Hepatocyte (in vitro differentiated cells): ENCODE measurements at regions not wholly inside any gene's neighbourhood (a gene's known extent, or its start where the extent isn't known, plus 50 kb on each side); places are given as distances from the start of the nearest gene placed in this dataset.
"Not testable (repeated sequence)": the region's sequence is repeated elsewhere in the genome, so short reads cannot be mapped to it uniquely, and the experiment has no call there.

Experiments used
- EZH2phosphoT487 ChIP-seq: fragments of 200-600 bp; sonication (generic); IDR thresholded peaks from one replicate; pipeline ENCODE4 v1.6.1; 2018; ENCODE audit warnings: antibody characterized with exemption, mild to moderate bottlenecking, low read depth, moderate library complexity; ENCODE audit not compliant: unreplicated experiment, severe bottlenecking
- TF ChIP-seq, protein P1 (sequence below): fragments of 200-600 bp; sonication (generic); IDR thresholded peaks from 2 replicates; pipeline ENCODE4 v1.5.1; 2016; ENCODE audit warnings: antibody characterized with exemption, mild to moderate bottlenecking; ENCODE audit not compliant: poor library complexity

DNA sequence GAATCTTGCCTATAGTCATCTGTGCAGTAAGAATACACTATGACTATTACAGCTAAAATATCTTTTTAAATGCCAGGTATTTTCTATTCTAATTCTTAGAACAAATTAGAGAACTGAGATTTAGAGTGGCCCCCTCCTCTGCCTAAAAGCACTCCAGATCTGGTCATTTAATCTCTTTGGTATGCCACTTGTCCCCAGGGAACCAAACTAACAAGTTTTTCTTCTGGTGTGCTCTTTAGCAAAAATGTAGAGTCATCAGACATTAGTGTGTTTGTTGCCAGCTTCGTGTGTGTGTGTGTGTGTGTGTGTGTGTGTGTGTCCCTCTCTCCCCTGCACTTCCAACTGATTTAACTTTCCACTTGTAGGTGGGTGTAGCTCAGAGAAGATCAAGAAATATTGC is 117.8 kb downstream of the SPDYE17 start:
- TF ChIP-seq, protein P1, sequence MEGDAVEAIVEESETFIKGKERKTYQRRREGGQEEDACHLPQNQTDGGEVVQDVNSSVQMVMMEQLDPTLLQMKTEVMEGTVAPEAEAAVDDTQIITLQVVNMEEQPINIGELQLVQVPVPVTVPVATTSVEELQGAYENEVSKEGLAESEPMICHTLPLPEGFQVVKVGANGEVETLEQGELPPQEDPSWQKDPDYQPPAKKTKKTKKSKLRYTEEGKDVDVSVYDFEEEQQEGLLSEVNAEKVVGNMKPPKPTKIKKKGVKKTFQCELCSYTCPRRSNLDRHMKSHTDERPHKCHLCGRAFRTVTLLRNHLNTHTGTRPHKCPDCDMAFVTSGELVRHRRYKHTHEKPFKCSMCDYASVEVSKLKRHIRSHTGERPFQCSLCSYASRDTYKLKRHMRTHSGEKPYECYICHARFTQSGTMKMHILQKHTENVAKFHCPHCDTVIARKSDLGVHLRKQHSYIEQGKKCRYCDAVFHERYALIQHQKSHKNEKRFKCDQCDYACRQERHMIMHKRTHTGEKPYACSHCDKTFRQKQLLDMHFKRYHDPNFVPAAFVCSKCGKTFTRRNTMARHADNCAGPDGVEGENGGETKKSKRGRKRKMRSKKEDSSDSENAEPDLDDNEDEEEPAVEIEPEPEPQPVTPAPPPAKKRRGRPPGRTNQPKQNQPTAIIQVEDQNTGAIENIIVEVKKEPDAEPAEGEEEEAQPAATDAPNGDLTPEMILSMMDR = not testable (repeated sequence)
- TF ChIP-seq EZH2phosphoT487 = not testable (repeated sequence)
